ENCODE measurements at regions not wholly inside any gene's neighbourhood (a gene's known extent, or its start where the extent isn't known, plus 50 kb on each side); places are given as distances from the start of the nearest gene placed in this dataset.
"Not testable (repeated sequence)": the region's sequence is repeated elsewhere in the genome, so short reads cannot be mapped to it uniquely, and the experiment has no call there.

DNA sequence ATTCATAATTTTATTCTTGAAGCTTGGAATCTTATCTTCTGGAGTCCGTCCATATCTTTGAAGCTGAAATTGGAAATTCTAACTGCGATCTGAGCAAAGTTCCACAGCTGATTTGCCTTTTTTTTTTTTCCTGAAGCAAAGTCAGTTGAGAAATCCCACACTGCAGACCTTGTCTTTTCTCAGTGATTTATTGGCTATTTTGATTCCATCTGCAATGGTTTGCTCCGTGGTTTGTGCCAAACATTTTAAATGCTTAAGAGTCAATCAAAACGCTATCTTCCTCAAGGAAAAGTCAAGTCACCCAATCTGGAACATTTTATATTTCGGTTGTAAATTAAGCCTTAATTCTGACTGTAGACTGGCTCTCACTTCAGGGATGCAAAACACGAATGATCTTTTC lies 88.2 kb upstream of the GRIK1 start:
- H2BK120ac ChIP-seq (ENCODE audit: low read depth, low read length, poor library complexity, severe bottlenecking) = no peak overlapping the region
- H2AFZ ChIP-seq (ENCODE audit: low read length) = no peak overlapping the region
- no peak overlapping the region for H4K91ac ChIP-seq (ENCODE audit: insufficient read length, low read depth, low read length)
- Mint-ChIP-seq H3K9me3 (no peaks in the 10 kb centered on the region; a peak in 2 of 5 replicates), H3K27ac (no peak overlapping the region), H3K4me1 (peaks cover 9% of the 10 kb centered on the region in 2 experiments), H3K27me3 (ENCODE audit: low read depth) (no peaks in the 10 kb centered on the region), H3K36me3 (ENCODE audit: insufficient read depth in 1 of 3, low read depth in 3 of 3) (no peaks in the 10 kb centered on the region), H3K4me3 (no peak overlapping the region)
- no peak overlapping the region for H2BK5ac ChIP-seq (ENCODE audit: insufficient read length, low read length)
- no peaks in the 10 kb centered on the region for H3K27me3 ChIP-seq (ENCODE audit: insufficient read depth, low read length)
- no peak overlapping the region for H3K14ac ChIP-seq (ENCODE audit: insufficient read depth, low read length)
- DNase-seq = no peak
- H3K9ac ChIP-seq (ENCODE audit: extremely low read depth, insufficient read length, low read length) = no peak overlapping the region
- no peak overlapping the region for H2BK15ac ChIP-seq (ENCODE audit: low read depth, low read length)
- no peak overlapping the region for H3K4me2 ChIP-seq (ENCODE audit: insufficient read depth, insufficient read length, low read length)
- H2AK5ac ChIP-seq (ENCODE audit: insufficient read length, low read length) = no peak overlapping the region
- H3K4me1 ChIP-seq (ENCODE audit: insufficient read depth, low read length) = peaks cover 3% of the 10 kb centered on the region; the same call in 1 of the 2 replicates
- no peaks in the 10 kb centered on the region for H4K20me1 ChIP-seq (ENCODE audit: control insufficient read depth, insufficient read depth, insufficient read length)
- H3K27ac ChIP-seq (ENCODE audit: insufficient read length, low read depth, low read length) = no peak overlapping the region
- H3K23ac ChIP-seq (ENCODE audit: insufficient read length, low read depth, low read length) = no peak overlapping the region
- H2BK12ac ChIP-seq (ENCODE audit: insufficient read length, low read depth, low read length) = no peak overlapping the region
- H3K4ac ChIP-seq (ENCODE audit: low read depth, low read length) = no peak overlapping the region
- H3K79me2 ChIP-seq (ENCODE audit: insufficient read depth, low read length) = no peaks in the 10 kb centered on the region
- H3T11ph ChIP-seq (ENCODE audit: low read length) = no peak overlapping the region
- H3K56ac ChIP-seq (ENCODE audit: insufficient read length, low read depth, low read length) = no peak overlapping the region
- no peak overlapping the region for H3K18ac ChIP-seq (ENCODE audit: insufficient read length, low read depth, low read length)
- TF ChIP-seq, protein P1, sequence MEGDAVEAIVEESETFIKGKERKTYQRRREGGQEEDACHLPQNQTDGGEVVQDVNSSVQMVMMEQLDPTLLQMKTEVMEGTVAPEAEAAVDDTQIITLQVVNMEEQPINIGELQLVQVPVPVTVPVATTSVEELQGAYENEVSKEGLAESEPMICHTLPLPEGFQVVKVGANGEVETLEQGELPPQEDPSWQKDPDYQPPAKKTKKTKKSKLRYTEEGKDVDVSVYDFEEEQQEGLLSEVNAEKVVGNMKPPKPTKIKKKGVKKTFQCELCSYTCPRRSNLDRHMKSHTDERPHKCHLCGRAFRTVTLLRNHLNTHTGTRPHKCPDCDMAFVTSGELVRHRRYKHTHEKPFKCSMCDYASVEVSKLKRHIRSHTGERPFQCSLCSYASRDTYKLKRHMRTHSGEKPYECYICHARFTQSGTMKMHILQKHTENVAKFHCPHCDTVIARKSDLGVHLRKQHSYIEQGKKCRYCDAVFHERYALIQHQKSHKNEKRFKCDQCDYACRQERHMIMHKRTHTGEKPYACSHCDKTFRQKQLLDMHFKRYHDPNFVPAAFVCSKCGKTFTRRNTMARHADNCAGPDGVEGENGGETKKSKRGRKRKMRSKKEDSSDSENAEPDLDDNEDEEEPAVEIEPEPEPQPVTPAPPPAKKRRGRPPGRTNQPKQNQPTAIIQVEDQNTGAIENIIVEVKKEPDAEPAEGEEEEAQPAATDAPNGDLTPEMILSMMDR (conservative IDR thresholded peaks at IDR 0.05) = no peak
- no CpG with 5 or more reads among the region's 6 CpGs for WGBS (ENCODE audit: extremely low coverage, insufficient read length, low lambda C conversion rate)
- no peaks in the 10 kb centered on the region for H3K23me2 ChIP-seq (ENCODE audit: insufficient read length, low read depth, low read length, poor library complexity, severe bottlenecking)
- no peak overlapping the region for H4K8ac ChIP-seq (replicated peaks; ENCODE audit: insufficient read length, low read depth, low read length)
- H4K5ac ChIP-seq (ENCODE audit: insufficient read length, low read depth, low read length) = no peak overlapping the region
- H2BK20ac ChIP-seq (ENCODE audit: low read depth, low read length, poor library complexity, severe bottlenecking) = no peak overlapping the region
- H3K9me3 ChIP-seq (ENCODE audit: control insufficient read depth, low read depth, low read length) = no peaks in the 10 kb centered on the region
- H3K79me1 ChIP-seq (ENCODE audit: insufficient read depth, low read depth, low read length, poor library complexity, severe bottlenecking) = no peaks in the 10 kb centered on the region

DNA sequence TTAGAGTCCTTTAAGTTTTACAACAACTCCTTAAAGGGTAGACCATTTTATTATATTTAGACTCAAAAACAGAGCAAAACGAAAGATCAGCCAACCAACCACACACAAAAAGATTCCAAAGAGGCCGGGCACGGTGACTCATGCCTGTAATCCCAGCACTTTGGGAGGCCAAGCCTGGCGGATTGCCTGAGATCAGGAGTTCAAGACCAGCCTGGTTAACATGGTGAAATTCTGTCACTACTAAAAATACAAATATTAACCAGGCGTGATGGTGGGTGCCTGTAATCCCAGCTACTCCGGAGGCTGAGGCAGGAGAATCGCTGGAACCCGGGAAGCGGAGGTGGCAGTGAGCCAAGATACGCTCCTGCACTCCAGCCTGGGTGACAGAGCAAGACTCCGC lies 83.3 kb upstream of the GRIK1 start:
- not testable (repeated sequence) for H2BK5ac ChIP-seq (ENCODE audit: insufficient read length, low read length); H3K14ac ChIP-seq (ENCODE audit: insufficient read depth, low read length); H3K4me1 ChIP-seq (ENCODE audit: insufficient read depth, low read length); H3K79me2 ChIP-seq (ENCODE audit: insufficient read depth, low read length); H2AK5ac ChIP-seq (ENCODE audit: insufficient read length, low read length); H3T11ph ChIP-seq (ENCODE audit: low read length); H3K27ac Mint-ChIP-seq; H4K91ac ChIP-seq (ENCODE audit: insufficient read length, low read depth, low read length); H2AFZ ChIP-seq (ENCODE audit: low read length); H3K4me2 ChIP-seq (ENCODE audit: insufficient read depth, insufficient read length, low read length); H4K8ac ChIP-seq (replicated peaks; ENCODE audit: insufficient read length, low read depth, low read length); H2BK12ac ChIP-seq (ENCODE audit: insufficient read length, low read depth, low read length); H2BK120ac ChIP-seq (ENCODE audit: low read depth, low read length, poor library complexity, severe bottlenecking); H3K36me3 Mint-ChIP-seq (ENCODE audit: insufficient read depth in 1 of 3, low read depth in 3 of 3); H3K56ac ChIP-seq (ENCODE audit: insufficient read length, low read depth, low read length); H3K4me1 Mint-ChIP-seq; DNase-seq; H3K27me3 Mint-ChIP-seq (ENCODE audit: low read depth); H4K5ac ChIP-seq (ENCODE audit: insufficient read length, low read depth, low read length); H3K23me2 ChIP-seq (ENCODE audit: insufficient read length, low read depth, low read length, poor library complexity, severe bottlenecking); H3K79me1 ChIP-seq (ENCODE audit: insufficient read depth, low read depth, low read length, poor library complexity, severe bottlenecking); H3K4ac ChIP-seq (ENCODE audit: low read depth, low read length); H2BK20ac ChIP-seq (ENCODE audit: low read depth, low read length, poor library complexity, severe bottlenecking); H3K9me3 ChIP-seq (ENCODE audit: control insufficient read depth, low read depth, low read length); H3K9ac ChIP-seq (ENCODE audit: extremely low read depth, insufficient read length, low read length); H3K4me3 Mint-ChIP-seq; H3K23ac ChIP-seq (ENCODE audit: insufficient read length, low read depth, low read length); H3K18ac ChIP-seq (ENCODE audit: insufficient read length, low read depth, low read length); H3K9me3 Mint-ChIP-seq; H4K20me1 ChIP-seq (ENCODE audit: control insufficient read depth, insufficient read depth, insufficient read length); H3K27me3 ChIP-seq (ENCODE audit: insufficient read depth, low read length); H3K27ac ChIP-seq (ENCODE audit: insufficient read length, low read depth, low read length); H2BK15ac ChIP-seq (ENCODE audit: low read depth, low read length)
- WGBS (ENCODE audit: extremely low coverage, insufficient read length, low lambda C conversion rate) = no CpG with 5 or more reads among the region's 11 CpGs

Data from H9 (cell line).